Activated naive CD8-positive, alpha-beta T cell treated with anti-CD3 and anti-CD28 coated beads, Interleukin-2, amount 50 U/mL, for 24 hours (primary cell): ENCODE measurements at regions not wholly inside any gene's neighbourhood (a gene's known extent, or its start where the extent isn't known, plus 50 kb on each side); places are given as distances from the start of the nearest gene placed in this dataset.

ENCODE experiments used
- ATAC-seq: fragments of 150-1000 bp; cut with Tn5 transposase; one replicate; pipeline ENCODE4 v1.10.0; 2021
- DNase-seq: peaks from one replicate; pipeline ENCODE4 v3.0.0; 2021
- H3K27ac Mint-ChIP-seq: one replicate; pipeline ENCODE4 v1.8.0; 2021; ENCODE audit warnings: mild to moderate bottlenecking, mixed read lengths
- H3K27me3 Mint-ChIP-seq: one replicate; pipeline ENCODE4 v1.8.0; 2021; ENCODE audit warnings: mixed read lengths
- H3K36me3 Mint-ChIP-seq: one replicate; pipeline ENCODE4 v1.8.0; 2021; ENCODE audit warnings: low read depth, mixed read lengths
- H3K4me1 Mint-ChIP-seq: one replicate; pipeline ENCODE4 v1.8.0; 2021; ENCODE audit warnings: mixed read lengths
- H3K4me3 Mint-ChIP-seq: one replicate; pipeline ENCODE4 v1.8.0; 2021; ENCODE audit warnings: mild to moderate bottlenecking, moderate library complexity, mixed read lengths
- H3K9me3 Mint-ChIP-seq: one replicate; pipeline ENCODE4 v1.8.0; 2021; ENCODE audit warnings: mixed read lengths

DNA sequence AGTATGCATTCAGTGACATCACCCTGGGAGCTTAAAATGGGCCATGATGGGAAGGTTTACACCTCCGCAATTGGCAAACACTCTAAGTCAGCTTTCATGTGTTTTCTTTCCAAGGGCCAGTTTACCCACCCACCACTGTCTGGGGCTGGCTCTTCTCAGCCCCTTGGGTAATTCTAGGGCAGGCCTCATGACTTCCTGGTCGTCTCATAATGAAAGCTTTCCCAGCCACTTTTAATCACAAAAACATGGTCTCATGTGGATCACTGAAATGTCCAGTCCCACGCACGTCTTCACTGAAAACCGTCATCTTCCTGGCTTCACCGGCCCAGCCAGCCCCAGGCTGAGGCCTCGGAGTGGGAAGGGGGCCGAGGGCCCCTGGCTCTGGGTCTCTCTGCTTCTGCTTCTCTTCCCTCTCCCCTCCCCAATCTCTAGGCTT is 58.5 kb upstream of the ANO1 start:
- Mint-ChIP-seq H3K27ac (no peak overlapping the region), H3K27me3 (peaks cover 10% of the 10 kb centered on the region), H3K4me3 (no peak overlapping the region), H3K9me3 (no peaks in the 10 kb centered on the region), H3K36me3 (no peaks in the 10 kb centered on the region), H3K4me1 (no peaks in the 10 kb centered on the region)
- ATAC-seq (no peak), DNase-seq (no peak)

DNA sequence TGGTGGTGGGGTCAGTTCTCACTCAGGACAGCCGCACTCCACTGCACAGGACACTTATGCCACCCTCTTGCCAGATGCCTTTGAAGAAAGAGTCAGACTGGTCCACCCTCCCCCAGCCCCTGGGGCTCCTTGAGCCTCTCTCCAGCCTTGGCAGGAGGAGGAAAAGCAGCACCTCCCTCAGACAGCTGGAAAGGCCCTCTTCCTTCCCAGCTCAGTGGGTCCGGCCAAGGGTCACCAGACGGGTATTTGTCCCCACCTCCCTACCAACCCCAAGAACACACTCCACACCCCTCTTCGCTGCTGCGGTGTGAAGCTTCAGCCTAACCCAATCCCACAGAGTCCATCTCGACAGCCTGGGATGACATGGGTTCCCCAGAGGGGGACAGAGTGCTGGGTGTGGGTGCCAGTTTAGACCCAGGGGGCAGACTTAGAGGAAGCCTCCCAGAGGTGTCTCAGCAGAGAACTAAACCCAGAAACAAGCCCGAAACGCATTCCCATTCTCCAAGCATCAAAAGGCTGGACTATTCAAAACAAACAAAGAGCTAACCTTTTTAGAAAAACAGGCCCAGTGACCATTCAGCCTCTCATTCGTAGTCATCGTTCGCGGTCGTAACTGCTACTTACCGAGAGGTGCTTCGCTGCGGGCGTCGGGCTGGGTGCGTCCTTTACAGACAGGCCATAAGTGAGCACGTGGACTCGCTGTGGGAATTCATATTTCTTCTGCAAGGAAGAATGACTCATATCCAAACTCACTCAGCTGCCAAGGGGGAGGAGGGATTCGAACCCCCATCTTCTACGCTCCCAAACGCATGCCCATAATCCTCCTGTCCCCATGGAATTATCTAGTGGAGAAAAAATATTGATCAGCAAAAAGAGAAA is 57.5 kb upstream of the ANO1 start:
- no peaks in the 10 kb centered on the region for H3K36me3 Mint-ChIP-seq
- ATAC-seq = no peak
- H3K9me3 Mint-ChIP-seq = no peaks in the 10 kb centered on the region
- H3K4me1 Mint-ChIP-seq = no peaks in the 10 kb centered on the region
- DNase-seq = no peak
- H3K4me3 Mint-ChIP-seq = no peak overlapping the region
- H3K27me3 Mint-ChIP-seq = peaks cover 8% of the 10 kb centered on the region
- H3K27ac Mint-ChIP-seq = no peak overlapping the region

DNA sequence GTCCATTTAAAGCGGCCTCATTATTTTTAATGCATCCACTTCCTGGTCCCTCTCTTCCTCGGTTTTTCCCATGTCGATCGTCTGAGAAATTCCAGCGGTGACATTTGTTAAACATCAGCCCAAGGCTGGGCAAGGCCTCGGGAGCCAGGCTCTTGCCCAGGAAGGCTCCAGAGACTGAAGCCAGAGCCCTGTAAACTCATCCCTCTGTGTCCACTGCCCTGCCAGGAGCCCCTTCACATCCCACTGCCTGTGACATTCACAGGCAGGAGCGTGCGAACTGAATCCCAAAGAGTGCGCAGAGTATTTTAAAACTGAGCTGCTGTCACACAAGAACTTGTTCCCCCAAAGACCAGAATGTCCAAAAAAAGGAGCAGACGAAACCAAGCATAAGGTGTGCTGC is 56.5 kb upstream of the ANO1 start:
- ATAC-seq (no peak), DNase-seq (no peak)
- Mint-ChIP-seq H3K4me1 (no peaks in the 10 kb centered on the region), H3K36me3 (no peaks in the 10 kb centered on the region), H3K9me3 (no peaks in the 10 kb centered on the region), H3K27ac (no peak overlapping the region), H3K4me3 (no peak overlapping the region), H3K27me3 (peaks cover 8% of the 10 kb centered on the region)

DNA sequence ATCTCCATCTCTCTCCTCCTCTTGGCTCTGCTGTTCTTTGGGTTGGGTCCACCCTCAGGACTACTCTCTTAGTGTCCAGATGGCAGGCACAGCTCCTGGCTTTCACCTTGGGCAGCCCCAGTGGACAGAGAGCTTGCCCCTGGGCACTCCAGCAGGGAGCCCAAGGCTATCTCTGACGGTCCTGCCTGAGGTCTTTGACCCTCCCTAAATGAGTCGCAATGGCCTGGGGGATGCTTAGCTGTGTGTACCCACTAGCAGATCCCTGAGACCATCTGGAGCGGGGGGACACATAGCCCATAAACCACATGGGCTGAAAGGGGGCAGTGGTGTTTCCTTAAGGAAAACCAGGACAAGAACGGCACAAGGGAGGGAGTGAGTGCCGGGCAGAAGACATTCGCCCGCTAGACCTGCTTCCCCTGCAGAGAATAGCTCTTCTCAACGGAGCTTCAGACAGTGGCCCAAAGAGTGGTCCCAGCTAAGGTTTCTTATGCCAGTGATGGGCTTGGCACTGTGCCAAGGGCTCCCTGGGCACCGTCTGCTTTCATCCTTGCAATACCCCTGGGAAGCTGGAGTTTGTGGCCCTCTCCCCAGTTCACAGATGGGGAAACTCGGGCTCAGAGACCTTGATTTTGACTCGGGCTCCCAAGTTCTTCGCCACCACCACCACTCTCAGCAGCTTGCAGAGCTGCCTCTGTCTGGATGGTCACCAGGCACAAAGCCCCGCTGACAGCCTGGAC is 53.9 kb upstream of the ANO1 start:
- ATAC-seq = no peak
- Mint-ChIP-seq H3K4me1 (no peaks in the 10 kb centered on the region), H3K4me3 (no peak overlapping the region), H3K27ac (no peak overlapping the region), H3K36me3 (no peaks in the 10 kb centered on the region), H3K9me3 (no peaks in the 10 kb centered on the region), H3K27me3 (peaks cover 8% of the 10 kb centered on the region)
- no peak for DNase-seq

DNA sequence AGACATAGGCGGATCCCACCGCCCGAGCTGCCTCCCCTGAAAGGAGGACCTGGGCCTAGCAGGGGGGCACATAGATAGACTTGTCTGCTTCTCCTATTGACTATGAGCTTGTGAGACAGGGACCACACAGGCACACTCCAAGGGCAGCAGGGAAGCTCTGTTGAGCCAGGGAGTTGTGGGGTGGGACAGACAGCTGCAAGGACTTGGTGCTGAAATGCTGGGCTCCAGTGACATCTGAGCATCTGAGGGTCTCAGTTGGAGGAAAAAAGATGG is 53.4 kb upstream of the ANO1 start:
- Mint-ChIP-seq H3K9me3 (no peaks in the 10 kb centered on the region), H3K36me3 (no peaks in the 10 kb centered on the region), H3K27ac (no peak overlapping the region), H3K4me3 (no peak overlapping the region), H3K4me1 (no peaks in the 10 kb centered on the region), H3K27me3 (peaks cover 8% of the 10 kb centered on the region)
- DNase-seq = no peak
- ATAC-seq = no peak

DNA sequence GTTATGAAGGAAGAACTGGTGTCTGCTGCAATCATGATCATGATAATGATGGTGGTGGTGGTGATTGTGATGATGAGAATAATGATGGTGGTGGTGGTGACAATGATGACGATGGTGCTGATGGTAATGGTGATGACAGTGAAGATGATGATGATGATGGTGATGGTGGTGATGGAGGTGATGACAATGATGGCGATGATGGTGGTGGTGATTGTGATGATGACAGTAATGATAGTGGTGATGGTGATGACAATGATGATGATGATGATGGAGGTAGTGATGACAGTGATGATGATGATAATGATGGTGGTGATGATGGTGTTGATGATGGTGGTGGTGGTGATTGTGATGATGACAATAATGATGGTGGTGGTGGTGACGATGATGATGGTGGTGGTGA is 52.8 kb upstream of the ANO1 start:
- Mint-ChIP-seq H3K4me3 (no peak overlapping the region), H3K27me3 (peaks cover 5% of the 10 kb centered on the region), H3K27ac (no peak overlapping the region), H3K9me3 (no peaks in the 10 kb centered on the region), H3K36me3 (no peaks in the 10 kb centered on the region), H3K4me1 (no peaks in the 10 kb centered on the region)
- DNase-seq (no peak), ATAC-seq (no peak)

DNA sequence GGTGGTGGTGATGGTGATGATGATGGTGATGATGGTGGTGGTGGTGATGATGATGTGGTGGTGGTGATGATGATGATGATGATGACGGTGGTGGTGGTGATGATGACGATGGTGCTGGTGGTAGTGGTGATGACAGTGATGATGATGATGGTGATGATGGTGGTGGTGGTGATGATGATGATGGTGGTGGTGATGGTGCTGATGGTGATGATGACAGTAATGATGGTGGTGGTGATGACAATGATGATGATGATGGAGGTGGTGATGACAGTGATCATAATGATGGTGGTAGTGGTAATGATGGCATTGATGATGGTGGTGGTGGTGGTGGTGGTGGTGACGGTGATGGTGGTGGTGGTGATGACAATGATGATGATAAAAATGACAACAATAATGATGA is 52.1 kb upstream of the ANO1 start:
- Mint-ChIP-seq H3K9me3 (no peaks in the 10 kb centered on the region), H3K27ac (no peak overlapping the region), H3K4me3 (no peak overlapping the region), H3K27me3 (peaks cover 5% of the 10 kb centered on the region), H3K36me3 (no peaks in the 10 kb centered on the region), H3K4me1 (no peaks in the 10 kb centered on the region)
- ATAC-seq (no peak), DNase-seq (no peak)

DNA sequence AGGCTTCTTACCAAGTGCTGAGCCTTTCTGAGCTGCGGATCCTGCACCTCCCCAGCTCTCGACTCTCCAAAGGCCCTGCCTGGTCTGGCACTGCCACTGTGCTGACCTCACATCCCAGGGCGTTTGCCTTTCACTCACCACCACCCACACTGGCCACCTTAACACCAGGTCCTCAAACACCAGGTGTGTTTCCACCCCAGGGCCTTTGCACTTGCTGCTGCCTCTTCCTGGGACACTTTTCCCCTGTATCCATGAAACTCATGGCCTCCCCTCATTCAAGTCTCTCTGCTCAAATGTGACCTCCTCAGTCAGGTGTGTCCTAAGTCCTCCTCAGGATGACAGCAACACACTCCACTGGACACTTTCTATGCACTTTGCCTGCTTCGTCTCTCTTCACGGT is 51.4 kb upstream of the ANO1 start:
- Mint-ChIP-seq H3K36me3 (no peaks in the 10 kb centered on the region), H3K4me3 (no peak overlapping the region), H3K9me3 (no peaks in the 10 kb centered on the region), H3K4me1 (no peaks in the 10 kb centered on the region), H3K27ac (no peak overlapping the region), H3K27me3 (peaks cover 3% of the 10 kb centered on the region)
- DNase-seq (no peak), ATAC-seq (no peak)

DNA sequence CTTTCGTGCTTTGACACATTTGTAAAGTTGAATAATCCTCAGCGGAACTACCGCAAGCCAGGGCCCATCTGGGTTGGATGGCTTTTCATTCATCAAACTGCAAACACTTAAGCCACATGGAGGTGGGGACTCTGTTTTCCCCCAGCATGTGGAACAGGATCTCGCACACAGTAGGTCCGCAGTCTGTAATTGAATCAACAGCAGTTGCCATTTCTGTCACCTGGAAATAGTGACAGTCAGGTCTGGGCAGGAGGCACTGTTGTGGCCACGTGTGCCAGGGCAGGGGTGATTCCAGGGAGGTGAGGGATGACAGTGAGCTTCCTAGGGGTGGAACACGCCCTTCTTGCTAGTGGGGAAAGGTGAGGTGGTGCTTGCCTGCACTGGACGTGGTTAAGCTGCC is 50.7 kb upstream of the ANO1 start:
- DNase-seq (no peak), ATAC-seq (no peak)
- H3K27ac Mint-ChIP-seq = no peak overlapping the region
- H3K9me3 Mint-ChIP-seq = no peaks in the 10 kb centered on the region
- H3K36me3 Mint-ChIP-seq = no peaks in the 10 kb centered on the region
- no peak overlapping the region for H3K4me3 Mint-ChIP-seq
- H3K27me3 Mint-ChIP-seq = peaks cover 6% of the 10 kb centered on the region
- no peaks in the 10 kb centered on the region for H3K4me1 Mint-ChIP-seq

DNA sequence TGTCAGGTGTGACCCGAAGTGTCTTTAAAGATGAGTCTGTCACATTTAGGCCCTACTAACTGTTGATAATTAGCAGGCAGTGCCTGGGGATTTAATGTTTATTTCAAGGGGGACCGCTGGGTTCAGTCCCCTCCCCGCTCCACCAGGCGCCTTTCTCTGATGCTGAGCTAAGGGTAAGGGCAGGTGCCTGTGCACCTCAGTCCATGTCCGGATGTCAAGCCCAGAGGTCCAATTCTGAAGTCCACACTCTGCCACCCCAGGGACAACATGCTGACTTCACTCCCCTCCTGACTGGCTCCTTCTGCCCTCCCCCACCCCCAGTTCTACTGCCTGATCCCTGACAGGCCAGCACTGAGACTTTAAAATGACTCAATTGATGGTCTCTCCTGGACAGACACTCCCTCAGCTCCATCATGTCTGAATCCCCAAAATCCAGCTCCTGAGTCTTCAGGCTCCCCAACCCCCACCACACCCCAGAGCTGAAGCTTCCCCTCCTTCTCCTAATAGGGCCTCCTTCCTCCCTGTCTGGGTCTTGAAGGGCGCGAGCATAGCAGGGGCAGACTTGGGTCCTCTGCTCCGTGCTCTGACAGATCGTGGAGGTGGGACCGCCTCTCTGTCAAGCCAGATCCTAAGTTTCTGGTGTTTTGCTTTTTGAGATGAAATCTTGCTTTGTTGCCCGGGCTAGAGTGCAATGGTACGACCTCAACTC is 49.8 kb upstream of the ANO1 start:
- DNase-seq (no peak), ATAC-seq (no peak)
- Mint-ChIP-seq H3K9me3 (no peaks in the 10 kb centered on the region), H3K27ac (no peak overlapping the region), H3K4me1 (no peaks in the 10 kb centered on the region), H3K4me3 (no peak overlapping the region), H3K36me3 (no peaks in the 10 kb centered on the region), H3K27me3 (peaks cover 6% of the 10 kb centered on the region)
